Dermis blood vessel endothelial cell (primary cell): ENCODE measurements at regions not wholly inside any gene's neighbourhood (a gene's known extent, or its start where the extent isn't known, plus 50 kb on each side); places are given as distances from the start of the nearest gene placed in this dataset.

ENCODE experiments used
- DNase-seq: peaks from one replicate; pipeline ENCODE4 v3.0.0; 2010

- DNase-seq = no peak
Measured at GRCh38 chr12:107405436-107405835, 280.2 kb upstream of the PWP1 start.

- DNase-seq = no peak
Measured at GRCh38 chr12:107406932-107407331, 278.7 kb upstream of the PWP1 start.

GRCh38 chr12:107411792-107412535 is 273.6 kb upstream of the PWP1 start:
- no peak for DNase-seq

GRCh38 chr12:107415071-107415470 is 270.5 kb upstream of the PWP1 start:
- no peak for DNase-seq

GRCh38 chr12:107415834-107416233 is 269.8 kb upstream of the PWP1 start:
- DNase-seq = no peak

GRCh38 chr12:107417004-107417403 is 268.6 kb upstream of the PWP1 start:
- DNase-seq = no peak

- no peak for DNase-seq
Measured at GRCh38 chr12:107418981-107419380, 266.6 kb upstream of the PWP1 start.

- DNase-seq = no peak
Measured at GRCh38 chr12:107423531-107423930, 262.1 kb upstream of the PWP1 start.

- DNase-seq = no peak
Measured at GRCh38 chr12:107429006-107429705, 256.4 kb upstream of the PWP1 start.

- DNase-seq = no peak
Measured at GRCh38 chr12:107431942-107432341, 253.7 kb upstream of the PWP1 start.

GRCh38 chr12:107435072-107435471 is 250.5 kb upstream of the PWP1 start:
- DNase-seq = no peak

GRCh38 chr12:107435520-107435919 is 250.1 kb upstream of the PWP1 start:
- peak; percentile 43 for DNase-seq

GRCh38 chr12:107436376-107436775 is 249.2 kb upstream of the PWP1 start:
- DNase-seq = peak; percentile 5

GRCh38 chr12:107436836-107437235 is 248.8 kb upstream of the PWP1 start:
- DNase-seq = no peak

GRCh38 chr12:107437954-107438353 is 247.6 kb upstream of the PWP1 start:
- no peak for DNase-seq

- no peak for DNase-seq
Measured at GRCh38 chr12:107439026-107439738, 246.4 kb upstream of the PWP1 start.

- no peak for DNase-seq
Measured at GRCh38 chr12:107440606-107441005, 245.0 kb upstream of the PWP1 start.

- DNase-seq = no peak
Measured at GRCh38 chr12:107441665-107442300, 243.8 kb upstream of the PWP1 start.

GRCh38 chr12:107442326-107442987 is 243.1 kb upstream of the PWP1 start:
- no peak for DNase-seq

GRCh38 chr12:107443320-107444090 is 242.1 kb upstream of the PWP1 start:
- no peak for DNase-seq

GRCh38 chr12:107444771-107445170 is 240.8 kb upstream of the PWP1 start:
- no peak for DNase-seq

- DNase-seq = no peak
Measured at GRCh38 chr12:107446476-107446875, 239.1 kb upstream of the PWP1 start.
